ENCODE measurements at regions not wholly inside any gene's neighbourhood (a gene's known extent, or its start where the extent isn't known, plus 50 kb on each side); places are given as distances from the start of the nearest gene placed in this dataset.

- DNase-seq: no peak
These were observed 55.1 kb upstream of the PAGE4 start for GRCh38 chrX:49773993-49774392.

- no peak for DNase-seq
These were observed 61.9 kb upstream of the PAGE4 start for GRCh38 chrX:49767236-49767635.

DNA sequence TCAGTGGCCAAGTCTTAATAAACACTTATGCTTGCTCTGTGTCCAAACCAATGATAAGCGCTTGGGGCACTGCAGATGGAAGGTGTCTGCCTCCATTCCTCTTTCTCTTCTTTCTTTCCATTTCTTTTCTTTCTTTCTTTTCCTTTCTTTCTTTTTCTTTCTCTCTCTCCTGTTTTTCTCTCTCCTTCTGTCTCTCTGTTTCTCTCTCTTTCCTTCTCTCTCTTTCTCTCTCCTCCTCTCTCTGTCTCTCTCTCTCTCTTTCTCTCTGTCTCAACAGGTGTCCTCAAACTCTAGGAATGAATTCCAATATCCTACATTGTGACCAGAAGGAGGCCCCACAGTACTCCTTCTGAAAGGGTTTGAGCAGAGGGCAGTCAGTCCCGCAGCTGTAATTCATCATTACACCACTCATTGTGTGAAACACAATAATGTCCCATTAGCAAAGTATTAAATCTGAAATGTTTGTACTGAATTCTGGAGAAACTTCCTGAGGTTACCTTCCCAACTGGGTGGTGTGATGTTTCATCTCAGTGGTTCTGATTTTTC is 66.5 kb upstream of the PAGE1 start:
- DNase-seq: no peak

- no peak for DNase-seq
These were observed 65.7 kb upstream of the PAGE1 start for GRCh38 chrX:49761481-49761880.

GRCh38 chrX:49760290-49760890 is 64.6 kb upstream of the PAGE1 start:
- DNase-seq: no peak

GRCh38 chrX:49756692-49757091 is 60.9 kb upstream of the PAGE1 start:
- no peak for DNase-seq

DNA sequence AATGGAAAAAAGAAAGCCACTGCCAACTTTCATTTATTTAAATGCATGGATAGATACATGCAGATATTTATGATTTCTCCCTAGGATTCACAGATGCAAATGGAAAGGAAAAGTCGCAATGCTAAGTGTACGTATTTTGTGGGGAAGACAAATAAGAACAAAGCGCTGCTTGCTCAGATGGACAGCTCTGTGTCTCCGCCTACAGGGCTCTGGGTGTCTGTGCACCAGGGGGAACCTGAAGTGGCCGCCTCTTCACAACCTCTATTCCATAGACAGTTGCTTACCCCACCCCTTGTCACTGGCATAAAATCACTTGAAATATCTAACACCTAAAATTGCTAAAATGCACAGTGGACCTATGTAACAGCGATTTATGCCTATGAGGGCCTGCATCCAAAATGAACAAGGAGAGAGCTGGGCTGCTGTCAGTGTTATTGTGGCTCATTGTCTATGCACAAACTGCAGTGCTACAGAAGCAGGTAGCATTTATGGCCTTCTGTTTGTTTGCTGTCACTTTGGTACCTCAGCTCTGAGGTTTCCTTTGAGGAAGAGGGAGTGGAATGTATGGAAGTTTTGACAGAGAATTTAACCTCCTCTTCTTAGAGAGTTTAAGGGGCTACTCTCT is 58.6 kb upstream of the PAGE1 start:
- peak; percentile 17 for DNase-seq

DNA sequence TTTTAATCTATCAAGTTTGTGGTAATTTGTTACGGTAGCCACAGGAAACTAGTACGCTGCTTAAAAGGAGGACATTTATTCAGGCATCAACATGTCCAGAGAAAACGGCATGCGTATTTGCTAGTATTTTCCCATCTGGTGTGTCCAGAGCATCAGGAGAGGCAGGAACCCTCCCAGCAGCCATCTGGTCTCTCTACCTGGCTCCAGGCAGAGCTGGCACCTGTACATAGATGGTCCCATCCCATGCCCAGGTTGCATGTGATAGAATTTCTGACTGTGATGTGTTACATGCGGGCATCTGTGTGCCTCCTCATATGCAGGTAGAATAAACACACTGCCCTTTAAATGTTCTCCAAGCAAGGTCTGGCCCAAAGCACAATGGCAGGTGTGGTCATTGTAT is 57.9 kb upstream of the PAGE1 start:
- no peak for DNase-seq

GRCh38 chrX:49748211-49748956 is 52.6 kb upstream of the PAGE1 start:
- no peak for DNase-seq

- DNase-seq: no peak
These were observed 50.5 kb upstream of the PAGE1 start for GRCh38 chrX:49746306-49746705.

All from fibroblast of skin of right biceps (primary cell).